22Rv1 (cell line): ENCODE measurements at regions not wholly inside any gene's neighbourhood (a gene's known extent, or its start where the extent isn't known, plus 50 kb on each side); places are given as distances from the start of the nearest gene placed in this dataset.

Experiments used
- CTCF ChIP-seq: fragments of 450-650 bp; IDR thresholded peaks from 2 replicates; pipeline ENCODE4 v1.5.1; 2017; ENCODE audit warnings: mild to moderate bottlenecking
- ZFX ChIP-seq: fragments of 450-650 bp; IDR thresholded peaks from 2 replicates; pipeline ENCODE4 v1.6.1; 2017; ENCODE audit warnings: antibody characterized with exemption, borderline replicate concordance

- TF ChIP-seq CTCF (no peak), ZFX (no peak)
These were observed 126.5 kb upstream of the ITGA6 start for GRCh38 chr2:172300851-172301250.
